ENCODE measurements at regions not wholly inside any gene's neighbourhood (a gene's known extent, or its start where the extent isn't known, plus 50 kb on each side); places are given as distances from the start of the nearest gene placed in this dataset.

DNA sequence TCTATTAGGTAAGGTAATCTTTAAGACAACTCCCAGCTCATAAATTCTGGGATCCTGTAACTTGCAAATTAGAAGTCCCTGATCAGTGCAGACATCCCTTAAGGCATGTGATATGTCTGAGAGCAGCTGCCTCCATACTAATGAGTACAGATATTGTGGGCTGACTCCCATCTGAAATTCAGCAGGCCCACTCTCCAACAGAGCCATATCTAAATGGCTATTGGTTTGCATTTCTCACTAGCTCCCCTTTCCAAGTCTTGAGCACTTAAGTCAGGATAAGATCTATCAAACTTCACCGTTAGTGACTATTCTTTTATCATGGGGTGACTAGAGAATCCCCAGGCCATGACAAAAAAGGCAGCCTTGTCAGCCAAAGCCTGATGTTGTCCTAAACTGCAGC lies 785.4 kb downstream of the IPMK start:
- H3K4me3 ChIP-seq (ENCODE audit: low read depth, low read length), result no peak overlapping the region
- no peaks in the 10 kb centered on the region for H3K27me3 ChIP-seq (ENCODE audit: control insufficient read depth, insufficient read depth, low read length)
- no peak overlapping the region for H3K27ac ChIP-seq
- H3K4me2 ChIP-seq (ENCODE audit: low read length), result no peak overlapping the region
- H3K9me3 ChIP-seq (ENCODE audit: control insufficient read depth, low read length), result no peaks in the 10 kb centered on the region
- TF ChIP-seq, protein P1, sequence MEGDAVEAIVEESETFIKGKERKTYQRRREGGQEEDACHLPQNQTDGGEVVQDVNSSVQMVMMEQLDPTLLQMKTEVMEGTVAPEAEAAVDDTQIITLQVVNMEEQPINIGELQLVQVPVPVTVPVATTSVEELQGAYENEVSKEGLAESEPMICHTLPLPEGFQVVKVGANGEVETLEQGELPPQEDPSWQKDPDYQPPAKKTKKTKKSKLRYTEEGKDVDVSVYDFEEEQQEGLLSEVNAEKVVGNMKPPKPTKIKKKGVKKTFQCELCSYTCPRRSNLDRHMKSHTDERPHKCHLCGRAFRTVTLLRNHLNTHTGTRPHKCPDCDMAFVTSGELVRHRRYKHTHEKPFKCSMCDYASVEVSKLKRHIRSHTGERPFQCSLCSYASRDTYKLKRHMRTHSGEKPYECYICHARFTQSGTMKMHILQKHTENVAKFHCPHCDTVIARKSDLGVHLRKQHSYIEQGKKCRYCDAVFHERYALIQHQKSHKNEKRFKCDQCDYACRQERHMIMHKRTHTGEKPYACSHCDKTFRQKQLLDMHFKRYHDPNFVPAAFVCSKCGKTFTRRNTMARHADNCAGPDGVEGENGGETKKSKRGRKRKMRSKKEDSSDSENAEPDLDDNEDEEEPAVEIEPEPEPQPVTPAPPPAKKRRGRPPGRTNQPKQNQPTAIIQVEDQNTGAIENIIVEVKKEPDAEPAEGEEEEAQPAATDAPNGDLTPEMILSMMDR (IDR thresholded peaks at IDR 0.05), result no peak
- no peaks in the 10 kb centered on the region for H3K79me2 ChIP-seq
- H3K4me1 ChIP-seq, result no peaks in the 10 kb centered on the region
- no peak overlapping the region for H3K9ac ChIP-seq
- no peaks in the 10 kb centered on the region for H3K36me3 ChIP-seq (ENCODE audit: control insufficient read depth, insufficient read depth, low read length)
- no peak overlapping the region for H2AFZ ChIP-seq

GRCh38 chr10:57472823-57473619 lies 794.7 kb downstream of the IPMK start:
- Histone ChIP-seq H3K27me3 (ENCODE audit: control insufficient read depth, insufficient read depth, low read length) (no peaks in the 10 kb centered on the region), H3K9ac (no peak overlapping the region), H3K27ac (no peak overlapping the region), H2AFZ (no peak overlapping the region), H3K4me1 (no peaks in the 10 kb centered on the region), H3K36me3 (ENCODE audit: control insufficient read depth, insufficient read depth, low read length) (no peaks in the 10 kb centered on the region), H3K9me3 (ENCODE audit: control insufficient read depth, low read length) (no peaks in the 10 kb centered on the region), H3K4me3 (ENCODE audit: low read depth, low read length) (no peak overlapping the region), H3K79me2 (no peaks in the 10 kb centered on the region), H3K4me2 (ENCODE audit: low read length) (no peak overlapping the region)
- TF ChIP-seq, protein P1 (IDR thresholded peaks at IDR 0.05), result no peak

GRCh38 chr10:57468894-57469432 lies 798.7 kb downstream of the IPMK start:
- Histone ChIP-seq H3K36me3 (ENCODE audit: control insufficient read depth, insufficient read depth, low read length) (no peaks in the 10 kb centered on the region), H3K4me2 (ENCODE audit: low read length) (no peak overlapping the region), H3K9me3 (ENCODE audit: control insufficient read depth, low read length) (no peaks in the 10 kb centered on the region), H3K9ac (no peak overlapping the region), H3K4me1 (no peaks in the 10 kb centered on the region), H3K27me3 (ENCODE audit: control insufficient read depth, insufficient read depth, low read length) (no peaks in the 10 kb centered on the region), H3K79me2 (no peaks in the 10 kb centered on the region), H3K4me3 (ENCODE audit: low read depth, low read length) (no peak overlapping the region), H3K27ac (no peak overlapping the region), H2AFZ (no peak overlapping the region)
- TF ChIP-seq, protein P1 (IDR thresholded peaks at IDR 0.05), result no peak

DNA sequence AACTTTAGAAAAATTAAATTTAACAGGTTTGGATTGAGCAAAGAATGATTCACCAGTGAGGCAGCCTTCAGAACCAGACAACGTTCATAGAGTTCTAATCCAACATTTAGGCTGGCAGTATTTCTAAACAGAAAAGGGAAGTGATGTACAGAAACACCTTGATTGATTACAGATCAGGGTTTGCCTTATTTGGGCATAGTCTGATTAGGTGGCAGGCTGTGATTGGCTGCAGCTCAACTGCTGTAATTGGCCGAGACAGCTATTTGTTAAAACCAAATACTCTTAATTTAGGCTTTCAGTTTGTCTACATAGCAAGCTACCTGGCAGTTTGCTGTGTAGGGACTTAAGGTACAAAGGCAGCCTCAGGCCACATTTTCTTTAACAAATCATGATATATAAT lies 802.5 kb downstream of the IPMK start:
- Histone ChIP-seq H3K79me2 (no peaks in the 10 kb centered on the region), H2AFZ (no peak overlapping the region), H3K9me3 (ENCODE audit: control insufficient read depth, low read length) (no peaks in the 10 kb centered on the region), H3K9ac (no peak overlapping the region), H3K4me1 (no peaks in the 10 kb centered on the region), H3K27ac (no peak overlapping the region), H3K4me3 (ENCODE audit: low read depth, low read length) (no peak overlapping the region), H3K27me3 (ENCODE audit: control insufficient read depth, insufficient read depth, low read length) (no peaks in the 10 kb centered on the region), H3K4me2 (ENCODE audit: low read length) (no peak overlapping the region), H3K36me3 (ENCODE audit: control insufficient read depth, insufficient read depth, low read length) (no peaks in the 10 kb centered on the region)
- TF ChIP-seq, protein P1 (IDR thresholded peaks at IDR 0.05), result no peak

DNA sequence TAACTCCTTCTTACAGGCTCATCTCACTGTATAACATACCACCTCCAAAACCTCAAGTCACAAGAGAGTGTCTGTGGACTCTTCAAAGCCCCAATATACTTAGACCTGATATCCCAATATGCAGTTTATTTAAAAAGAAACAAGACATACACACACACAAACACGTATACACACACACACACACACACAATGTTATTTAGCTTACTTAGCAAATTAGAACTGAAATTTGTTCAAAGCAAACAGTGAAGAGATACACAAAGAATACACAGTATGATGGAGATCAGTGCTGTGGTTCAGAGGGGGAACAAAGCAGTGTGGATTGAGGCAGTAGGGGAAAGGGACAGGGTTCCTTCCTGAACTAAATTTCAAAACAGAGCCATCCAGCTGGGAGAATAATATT lies 807.2 kb downstream of the IPMK start:
- Histone ChIP-seq H3K9ac (no peak overlapping the region), H3K4me1 (no peaks in the 10 kb centered on the region), H3K4me2 (ENCODE audit: low read length) (no peak overlapping the region), H3K79me2 (no peaks in the 10 kb centered on the region), H3K9me3 (ENCODE audit: control insufficient read depth, low read length) (no peaks in the 10 kb centered on the region), H3K27ac (no peak overlapping the region), H2AFZ (no peak overlapping the region), H3K36me3 (ENCODE audit: control insufficient read depth, insufficient read depth, low read length) (no peaks in the 10 kb centered on the region), H3K27me3 (ENCODE audit: control insufficient read depth, insufficient read depth, low read length) (no peaks in the 10 kb centered on the region), H3K4me3 (ENCODE audit: low read depth, low read length) (no peak overlapping the region)
- TF ChIP-seq, protein P1 (IDR thresholded peaks at IDR 0.05), result no peak

Data from parathyroid adenoma (tissue), 2 donors.